Spleen (tissue), 11 donors: ENCODE measurements at regions not wholly inside any gene's neighbourhood (a gene's known extent, or its start where the extent isn't known, plus 50 kb on each side); places are given as distances from the start of the nearest gene placed in this dataset.

ENCODE experiments used
- DNase-seq: peaks from one replicate; pipeline ENCODE4 v3.0.0-alpha.2; 2020
- H3K27ac ChIP-seq, 8 donors: fragments of 200-600 bp; sonication (generic) in 7 of 8; 1 replicate in 4 of 8; 2 replicates in 4 of 8; pipeline versions ENCODE4 v1.5.0 to v1.8.0; 2016 to 2021; ENCODE audit warnings: inconsistent platforms in 4 of 8, mild to moderate bottlenecking in 4 of 8, moderate library complexity in 1 of 8
- H3K27me3 ChIP-seq, 7 donors: fragments of 200-600 bp; sonication (generic) in 6 of 7; replicated peaks in 1 of 7; 1 replicate in 4 of 7; 2 replicates in 3 of 7; pipeline versions ENCODE4 v1.5.0 to v1.8.0; 2016 to 2021; ENCODE audit warnings: inconsistent platforms in 3 of 7, mild to moderate bottlenecking in 1 of 7
- H3K36me3 ChIP-seq, 6 donors: fragments of 200-600 bp; sonication (generic) in 5 of 6; 1 replicate in 4 of 6; 2 replicates in 2 of 6; pipeline versions ENCODE4 v1.5.0 to v1.8.0; 2016 to 2021; ENCODE audit warnings: inconsistent platforms in 2 of 6
- H3K4me1 ChIP-seq, 6 donors: fragments of 200-600 bp; sonication (generic) in 5 of 6; 1 replicate in 3 of 6; 2 replicates in 3 of 6; pipeline versions ENCODE4 v1.5.0 to v1.8.0; 2016 to 2021; ENCODE audit warnings: inconsistent platforms in 3 of 6
- H3K4me3 ChIP-seq, 8 donors: fragments of 200-600 bp; sonication (generic) in 7 of 8; 1 replicate in 4 of 8; 2 replicates in 4 of 8; pipeline versions ENCODE4 v1.5.0 to v1.8.0; 2016 to 2021; ENCODE audit warnings: inconsistent platforms in 4 of 8, mild to moderate bottlenecking in 4 of 8, moderate library complexity in 2 of 8
- H3K9me3 ChIP-seq, 8 donors: fragments of 200-600 bp; sonication (generic) in 7 of 8; 1 replicate in 4 of 8; 2 replicates in 4 of 8; pipeline versions ENCODE4 v1.5.0 to v1.8.0; 2016 to 2021; ENCODE audit warnings: inconsistent platforms in 4 of 8
- POLR2A ChIP-seq, 3 donors: fragments of 450-650 bp; IDR thresholded peaks; one replicate each; pipeline ENCODE4 v1.5.1; 2017; ENCODE audit warnings: antibody characterized with exemption in 3 of 3, mild to moderate bottlenecking in 1 of 3
- POLR2AphosphoS5 ChIP-seq, 3 donors: sonication (generic); formaldehyde crosslinking; IDR thresholded peaks; one replicate each; pipeline ENCODE4 v1.5.1; 2017; ENCODE audit warnings: antibody characterized with exemption in 3 of 3
- WGBS, 5 donors: extraction: QIAGEN DNeasy Blood & Tissue Kit in 3 of 5; methylation state at CpG; one replicate each; pipeline versions ENCODE4 v1.1.5 to v1.1.7; 2013 to 2018; 5-methylcytosine and 5-hydroxymethylcytosine counted together
- intact Hi-C: fragments of 100-400 bp; cut with DNase I; formaldehyde crosslinking; loops from one replicate; pipeline ENCODE4 v1.15.0; 2023; ENCODE audit warnings: low total_unique reads
- TF ChIP-seq, protein P1 (sequence below), 11 experiments: fragments of 200-600 bp in 7 of 11; fragments of 450-650 bp in 4 of 11; sonication (generic) in 4 of 11; IDR thresholded peaks in 8 of 11; conservative IDR thresholded peaks in 3 of 11; 1 replicate in 7 of 11; 2 replicates in 4 of 11; pipeline versions ENCODE4 v1.4.0 to v1.8.0; 2016 to 2021; ENCODE audit warnings: antibody characterized with exemption in 11 of 11, inconsistent platforms in 4 of 11, mild to moderate bottlenecking in 1 of 11
- donor health status: healthy with polysubstance abuse.
- donor health status: DM: no; HTN: no; CAD: no; lungs with moderate emphysema.
- donor health status: DM: no; HTN: no; CAD: no.
- donor health status: Bipolar disorder and iron deficiency.
- donor health status: healthy.
- donor health status: DM: no; HTN: no; CAD: no.
- donor health status: DM: yes; HTN: yes; CAD: no.

DNA sequence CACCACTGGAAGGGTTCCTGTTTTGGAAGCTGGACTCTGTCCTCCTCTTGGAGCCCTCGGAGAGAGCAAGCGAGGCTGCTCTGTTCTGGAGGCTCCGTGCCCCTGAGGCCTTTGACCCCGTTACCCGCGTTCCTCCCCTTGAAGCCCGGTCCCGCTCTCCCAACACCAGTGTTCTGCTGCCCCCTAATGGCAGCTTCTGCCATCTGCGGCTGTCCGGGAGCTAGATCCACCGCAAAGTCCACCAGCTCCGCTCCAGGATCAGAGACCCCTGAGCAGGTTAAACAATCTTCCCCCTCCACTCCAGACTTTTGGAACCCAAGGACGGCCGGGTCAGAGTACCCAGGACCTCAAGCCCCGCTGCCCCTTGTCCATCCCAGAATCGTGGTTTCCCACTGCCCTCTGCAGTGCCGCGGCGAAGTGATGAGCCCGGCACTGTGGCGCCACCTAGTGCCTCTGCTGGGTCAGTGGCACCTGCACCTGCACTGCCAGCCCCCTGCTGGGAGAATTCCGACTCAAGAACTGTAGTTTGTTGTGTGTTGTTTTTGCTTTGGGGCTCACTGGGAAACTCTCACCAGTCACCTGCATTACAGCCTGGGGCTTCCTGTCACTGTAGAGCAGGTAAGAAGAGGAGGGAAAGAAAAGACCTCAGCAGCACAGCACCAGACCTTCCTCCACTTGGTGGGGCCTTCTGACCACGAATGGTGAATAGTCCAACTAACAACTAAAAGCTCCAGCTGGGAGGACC is 63.5 kb upstream of the NFASC start:
- H3K4me3 ChIP-seq = peak overlapping the region; percentile 22 to 66 (median 47)
- no peaks in the 10 kb centered on the region for H3K9me3 ChIP-seq
- 4 to 6% (median 5%) methylated on average over 22 to 23 of the region's 23 CpGs for WGBS, 5 donors
- peaks cover 0 to 22% (median 10%) of the 10 kb centered on the region in 6 donors for H3K4me1 ChIP-seq
- TF ChIP-seq POLR2AphosphoS5 (IDR thresholded peaks at IDR 0.05) (peak in 2 of 3 donors; percentile 48 to 60), POLR2A (IDR thresholded peaks at IDR 0.05) (no peak)
- TF ChIP-seq, protein P1, sequence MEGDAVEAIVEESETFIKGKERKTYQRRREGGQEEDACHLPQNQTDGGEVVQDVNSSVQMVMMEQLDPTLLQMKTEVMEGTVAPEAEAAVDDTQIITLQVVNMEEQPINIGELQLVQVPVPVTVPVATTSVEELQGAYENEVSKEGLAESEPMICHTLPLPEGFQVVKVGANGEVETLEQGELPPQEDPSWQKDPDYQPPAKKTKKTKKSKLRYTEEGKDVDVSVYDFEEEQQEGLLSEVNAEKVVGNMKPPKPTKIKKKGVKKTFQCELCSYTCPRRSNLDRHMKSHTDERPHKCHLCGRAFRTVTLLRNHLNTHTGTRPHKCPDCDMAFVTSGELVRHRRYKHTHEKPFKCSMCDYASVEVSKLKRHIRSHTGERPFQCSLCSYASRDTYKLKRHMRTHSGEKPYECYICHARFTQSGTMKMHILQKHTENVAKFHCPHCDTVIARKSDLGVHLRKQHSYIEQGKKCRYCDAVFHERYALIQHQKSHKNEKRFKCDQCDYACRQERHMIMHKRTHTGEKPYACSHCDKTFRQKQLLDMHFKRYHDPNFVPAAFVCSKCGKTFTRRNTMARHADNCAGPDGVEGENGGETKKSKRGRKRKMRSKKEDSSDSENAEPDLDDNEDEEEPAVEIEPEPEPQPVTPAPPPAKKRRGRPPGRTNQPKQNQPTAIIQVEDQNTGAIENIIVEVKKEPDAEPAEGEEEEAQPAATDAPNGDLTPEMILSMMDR (IDR thresholded peaks at IDR 0.05 in 8 of 11, conservative IDR thresholded peaks at IDR 0.05 in 3 of 11) = peak; percentile 89 to 99 (median 97)
- no peaks in the 10 kb centered on the region for H3K36me3 ChIP-seq
- H3K27me3 ChIP-seq = no peaks in the 10 kb centered on the region
- intact Hi-C loops = loop anchor here (5.0 kb wide), 1 partner anchor 240 kb away; no protein-coding TSS in a partner anchor
- peak overlapping the region in 1 of 8 donors; percentile 26 for H3K27ac ChIP-seq
- peak; percentile 93 for DNase-seq

DNA sequence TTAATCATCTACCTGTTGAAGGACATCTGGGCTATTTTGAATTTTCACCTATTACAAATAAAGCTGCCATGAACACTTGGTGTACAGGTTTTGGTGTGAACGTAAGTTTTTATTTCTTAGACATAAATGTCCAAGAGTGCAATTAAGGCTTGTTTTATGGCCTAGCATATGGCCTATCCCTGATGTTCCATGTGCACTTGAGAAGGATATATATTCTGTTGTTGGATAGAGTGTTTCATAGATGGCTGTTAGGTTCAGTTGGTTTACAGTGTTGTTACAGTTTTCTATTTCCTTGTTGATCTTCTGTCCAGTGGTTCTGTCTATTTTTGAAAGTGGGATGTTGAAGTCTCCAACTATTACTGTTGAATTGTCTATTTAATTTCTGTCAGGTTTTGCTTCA is 61.2 kb upstream of the NFASC start:
- Histone ChIP-seq H3K4me1 (peaks cover 0 to 12% (median 6%) of the 10 kb centered on the region in 6 donors), H3K27me3 (peaks cover 0 to 5% (median 0%) of the 10 kb centered on the region in 7 donors), H3K36me3 (no peaks in the 10 kb centered on the region), H3K9me3 (no peaks in the 10 kb centered on the region), H3K4me3 (no peak overlapping the region), H3K27ac (no peak overlapping the region)
- 81 to 100% (median 97%) methylated on average over 1 of the region's 1 CpG for WGBS, 5 donors
- intact Hi-C loops = loop anchor here (5.0 kb wide), 1 partner anchor 242 kb away; no protein-coding TSS in a partner anchor
- TF ChIP-seq, protein P1 (IDR thresholded peaks at IDR 0.05 in 8 of 11, conservative IDR thresholded peaks at IDR 0.05 in 3 of 11) = no peak
- TF ChIP-seq POLR2A (IDR thresholded peaks at IDR 0.05) (no peak), POLR2AphosphoS5 (IDR thresholded peaks at IDR 0.05) (no peak)
- DNase-seq = no peak

DNA sequence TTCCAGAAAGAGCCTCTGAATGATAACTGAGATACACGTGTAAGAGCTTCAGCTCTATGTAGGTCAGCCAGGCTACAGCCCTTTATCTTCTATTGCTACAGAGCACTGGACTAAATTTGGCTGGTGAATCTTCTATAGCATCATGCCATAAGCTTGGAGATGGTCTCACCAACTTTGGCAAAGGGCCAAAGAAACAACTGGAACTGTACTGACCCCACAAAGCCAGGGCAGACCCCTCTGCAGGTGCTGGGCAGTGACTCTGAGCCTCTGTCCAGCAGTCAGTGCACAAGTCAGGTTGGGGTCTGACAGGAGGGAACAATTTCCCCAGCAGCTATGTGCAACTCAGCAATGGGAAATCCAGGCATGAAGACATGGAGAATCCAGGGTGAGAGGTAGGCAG is 57.8 kb upstream of the NFASC start:
- intact Hi-C loops = no loop called here
- no peaks in the 10 kb centered on the region for H3K4me1 ChIP-seq
- H3K9me3 ChIP-seq = no peaks in the 10 kb centered on the region
- TF ChIP-seq POLR2AphosphoS5 (IDR thresholded peaks at IDR 0.05) (no peak), POLR2A (IDR thresholded peaks at IDR 0.05) (no peak)
- TF ChIP-seq, protein P1 (IDR thresholded peaks at IDR 0.05 in 8 of 11, conservative IDR thresholded peaks at IDR 0.05 in 3 of 11) = no peak
- no peak for DNase-seq
- WGBS, 5 donors = 68 to 88% (median 78%) methylated on average over 1 of the region's 1 CpG
- peaks cover 0 to 30% (median 0%) of the 10 kb centered on the region in 7 donors for H3K27me3 ChIP-seq
- H3K4me3 ChIP-seq = no peak overlapping the region
- H3K27ac ChIP-seq = no peak overlapping the region
- no peaks in the 10 kb centered on the region for H3K36me3 ChIP-seq

DNA sequence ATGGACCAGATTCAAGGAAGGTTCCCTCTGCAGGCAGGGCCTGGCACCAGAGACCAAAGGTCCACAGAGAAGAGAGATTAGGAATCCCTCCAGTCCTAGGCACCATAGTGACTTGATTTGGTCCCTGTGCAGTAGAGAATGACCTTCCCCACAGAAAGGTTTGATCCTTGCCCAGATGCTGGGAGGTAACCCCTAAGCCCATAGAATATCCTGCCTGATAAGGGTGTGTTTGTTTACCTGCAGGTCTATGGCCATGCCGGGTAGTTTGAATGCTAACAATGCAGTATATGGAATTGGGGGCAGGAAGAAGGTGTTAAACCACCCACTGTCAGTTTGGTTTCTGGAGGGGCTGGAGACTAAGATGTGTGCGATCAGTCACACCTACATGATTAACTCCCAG is 57.1 kb upstream of the NFASC start:
- Histone ChIP-seq H3K9me3 (no peaks in the 10 kb centered on the region), H3K4me1 (no peaks in the 10 kb centered on the region), H3K27ac (peak overlapping the region in 1 of 8 donors; percentile 18), H3K27me3 (peaks cover 0 to 34% (median 0%) of the 10 kb centered on the region in 7 donors), H3K36me3 (no peaks in the 10 kb centered on the region), H3K4me3 (no peak overlapping the region)
- no peak for DNase-seq
- TF ChIP-seq POLR2A (IDR thresholded peaks at IDR 0.05) = no peak
- TF ChIP-seq, protein P1 (IDR thresholded peaks at IDR 0.05 in 8 of 11, conservative IDR thresholded peaks at IDR 0.05 in 3 of 11) = no peak
- no peak for TF ChIP-seq POLR2AphosphoS5 (IDR thresholded peaks at IDR 0.05)
- WGBS, 5 donors = 65 to 83% (median 71%) methylated on average over 2 of the region's 2 CpGs
- intact Hi-C loops = no loop called here
